ENCODE measurements at regions not wholly inside any gene's neighbourhood (a gene's known extent, or its start where the extent isn't known, plus 50 kb on each side); places are given as distances from the start of the nearest gene placed in this dataset.

DNA sequence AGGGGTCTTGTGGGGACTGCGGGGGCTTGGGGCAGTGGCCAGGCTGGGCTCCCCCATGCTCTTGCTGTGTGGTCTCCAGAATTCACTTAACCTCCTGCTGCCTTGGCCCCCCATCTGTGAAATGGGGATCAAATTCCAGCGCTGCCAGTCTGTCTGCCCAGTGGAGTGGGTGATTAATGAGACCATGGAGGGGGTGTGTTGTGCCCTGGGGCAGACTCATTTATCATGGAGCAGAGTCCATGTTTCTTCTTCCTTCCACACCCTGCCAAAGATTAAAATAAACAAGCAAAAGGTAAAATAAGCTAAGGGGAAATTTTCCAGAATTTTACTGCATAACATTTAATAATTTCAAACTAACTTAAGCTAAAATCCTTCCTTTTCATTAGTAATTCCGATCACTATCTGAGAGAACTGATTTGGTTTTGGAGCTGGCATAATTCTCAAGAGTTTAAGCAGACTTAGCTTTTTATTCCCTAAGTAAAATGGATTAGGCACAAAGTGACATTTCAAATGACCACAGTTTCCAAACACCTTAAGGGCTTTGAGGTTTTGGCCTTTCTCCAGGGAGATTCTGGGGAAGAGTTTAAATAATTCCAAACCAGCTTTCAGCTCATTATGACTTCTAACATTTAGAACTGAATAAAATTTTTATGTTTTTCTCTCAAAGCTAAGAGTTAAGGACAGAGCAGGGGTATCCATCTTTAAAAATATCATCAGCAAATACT is 211.9 kb downstream of the CXCL12 start:
- no peaks in the 10 kb centered on the region for H3K27me3 ChIP-seq
- intact Hi-C loops (cut with DNase I; ENCODE audit: low total_unique reads): no loop called here
- H3K4me1 ChIP-seq: no peaks in the 10 kb centered on the region
- TF ChIP-seq POLR2A (IDR thresholded peaks at IDR 0.05) (no peak), CTCF (IDR thresholded peaks at IDR 0.05) (no peak)
- no peaks in the 10 kb centered on the region for H3K9me3 ChIP-seq
- 85 to 96% methylated on average over 2 to 3 of the region's 3 CpGs for WGBS, 2 donors
- H3K4me3 ChIP-seq: no peak overlapping the region
- no peaks in the 10 kb centered on the region for H3K36me3 ChIP-seq (ENCODE audit: low read depth, missing control alignments)
- H3K27ac ChIP-seq: no peak overlapping the region
- no peak for DNase-seq

GRCh38 chr10:44171765-44172164 is 213.1 kb downstream of the CXCL12 start:
- H3K27me3 ChIP-seq: no peaks in the 10 kb centered on the region
- no peak for DNase-seq
- no peaks in the 10 kb centered on the region for H3K36me3 ChIP-seq (ENCODE audit: low read depth, missing control alignments)
- H3K9me3 ChIP-seq: no peaks in the 10 kb centered on the region
- H3K27ac ChIP-seq: no peak overlapping the region
- intact Hi-C loops (cut with DNase I; ENCODE audit: low total_unique reads): no loop called here
- 90 to 97% methylated on average over 4 of the region's 4 CpGs for WGBS, 2 donors
- no peak overlapping the region for H3K4me3 ChIP-seq
- TF ChIP-seq POLR2A (IDR thresholded peaks at IDR 0.05) (no peak), CTCF (IDR thresholded peaks at IDR 0.05) (no peak)
- no peaks in the 10 kb centered on the region for H3K4me1 ChIP-seq

DNA sequence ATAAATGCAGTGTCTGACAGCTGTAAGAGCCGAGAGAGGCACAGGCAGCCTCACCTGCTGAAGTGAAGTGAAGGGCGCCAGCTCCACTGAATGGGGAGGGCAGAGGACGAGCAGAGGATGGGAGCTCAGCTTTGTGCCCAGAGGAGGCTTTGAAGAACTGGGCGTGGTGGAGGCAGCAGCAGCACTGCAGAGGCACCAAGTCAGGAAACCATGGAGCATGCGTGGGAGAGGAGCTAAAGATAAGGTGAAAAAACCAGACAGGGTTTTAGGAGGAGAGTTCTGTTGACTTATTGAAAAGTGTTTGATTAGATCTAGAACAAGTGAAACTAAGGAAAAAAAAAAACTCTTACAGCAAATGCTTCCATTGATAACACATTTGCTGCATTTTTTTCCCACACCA is 216.4 kb downstream of the CXCL12 start:
- TF ChIP-seq CTCF (IDR thresholded peaks at IDR 0.05) (no peak), POLR2A (IDR thresholded peaks at IDR 0.05) (no peak)
- H3K9me3 ChIP-seq: no peaks in the 10 kb centered on the region

GRCh38 chr10:44167752-44168151 is 217.1 kb downstream of the CXCL12 start:
- H3K36me3 ChIP-seq (ENCODE audit: low read depth, missing control alignments): no peaks in the 10 kb centered on the region
- no peak for TF ChIP-seq CTCF (IDR thresholded peaks at IDR 0.05)
- TF ChIP-seq POLR2A (IDR thresholded peaks at IDR 0.05): no peak
- H3K4me3 ChIP-seq: no peak overlapping the region
- no peaks in the 10 kb centered on the region for H3K9me3 ChIP-seq
- 53 to 72% methylated on average over 6 of the region's 6 CpGs for WGBS, 2 donors
- no peak for DNase-seq
- intact Hi-C loops (cut with DNase I; ENCODE audit: low total_unique reads): no loop called here
- no peaks in the 10 kb centered on the region for H3K27me3 ChIP-seq
- H3K4me1 ChIP-seq: no peaks in the 10 kb centered on the region
- H3K27ac ChIP-seq: no peak overlapping the region

More for the DNA sequence above, 216.4 kb downstream of the CXCL12 start:
- Histone ChIP-seq H3K4me1 (no peaks in the 10 kb centered on the region), H3K27ac (no peak overlapping the region), H3K27me3 (no peaks in the 10 kb centered on the region), H3K4me3 (peak overlapping the region; percentile 1 to 3), H3K36me3 (ENCODE audit: low read depth, missing control alignments) (no peaks in the 10 kb centered on the region)
- WGBS, 2 donors: 57 to 60% methylated on average over 5 of the region's 5 CpGs
- DNase-seq: peak; percentile 22
- intact Hi-C loops (cut with DNase I; ENCODE audit: low total_unique reads): no loop called here

GRCh38 chr10:44166441-44166840 is 218.5 kb downstream of the CXCL12 start:
- intact Hi-C loops (cut with DNase I; ENCODE audit: low total_unique reads): no loop called here
- TF ChIP-seq CTCF (IDR thresholded peaks at IDR 0.05) (no peak), POLR2A (IDR thresholded peaks at IDR 0.05) (no peak)

More at GRCh38 chr10:44166441-44166840, 218.5 kb downstream of the CXCL12 start:
- WGBS, 2 donors: 96 to 100% methylated on average over 1 of the region's 1 CpG
- Histone ChIP-seq H3K9me3 (no peaks in the 10 kb centered on the region), H3K36me3 (ENCODE audit: low read depth, missing control alignments) (no peaks in the 10 kb centered on the region), H3K27me3 (no peaks in the 10 kb centered on the region), H3K27ac (no peak overlapping the region), H3K4me1 (no peaks in the 10 kb centered on the region), H3K4me3 (no peak overlapping the region)
- no peak for DNase-seq
